ENCODE measurements at regions not wholly inside any gene's neighbourhood (a gene's known extent, or its start where the extent isn't known, plus 50 kb on each side); places are given as distances from the start of the nearest gene placed in this dataset.

GRCh38 chr6:125512621-125513020, 210.9 kb upstream of the HDDC2 start:
- in situ Hi-C loops (cut with HindIII; ENCODE audit: low pct_unique_long_range_greater_than_20kb, low sequenced_read_pairs) = no loop called here
- no peaks in the 10 kb centered on the region for H3K36me3 ChIP-seq (ENCODE audit: control insufficient read depth, insufficient read depth, low read length)
- POLR2A ChIA-PET = no interaction called here
- no peaks in the 10 kb centered on the region for H3K27me3 ChIP-seq (ENCODE audit: control insufficient read depth, insufficient read depth, low read length)
- CTCF ChIA-PET = no interaction called here
- BruUV-seq (replicated peaks) = no TSS peak
- ATAC-seq = no peak
- DNase-seq (ENCODE audit: low read depth, low spot score) = peak; percentile 13
- intact Hi-C loops (cut with micrococcal nuclease; ENCODE audit: unreplicated experiment) = loop anchor here (5.0 to 10.0 kb wide), 2 partner anchors 198 to 240 kb away; no protein-coding TSS in a partner anchor
- H3K9me3 ChIP-seq (ENCODE audit: control insufficient read depth, insufficient read depth, low read depth, low read length) = no peaks in the 10 kb centered on the region
- no peak overlapping the region for H3K4me3 ChIP-seq (ENCODE audit: low read depth in 2 of 2, low read length in 2 of 2)
- no peak for TF ChIP-seq SIN3A (IDR thresholded peaks at IDR 0.05; ENCODE audit: borderline replicate concordance, insufficient read depth, low read depth, low read length)
- TF ChIP-seq TCF7L2 (IDR thresholded peaks at IDR 0.05; ENCODE audit: low read depth, low read length) = no peak
- no peak for TF ChIP-seq POLR2AphosphoS5 (IDR thresholded peaks at IDR 0.05; ENCODE audit: low read depth, low read length)
- TF ChIP-seq, protein P1, sequence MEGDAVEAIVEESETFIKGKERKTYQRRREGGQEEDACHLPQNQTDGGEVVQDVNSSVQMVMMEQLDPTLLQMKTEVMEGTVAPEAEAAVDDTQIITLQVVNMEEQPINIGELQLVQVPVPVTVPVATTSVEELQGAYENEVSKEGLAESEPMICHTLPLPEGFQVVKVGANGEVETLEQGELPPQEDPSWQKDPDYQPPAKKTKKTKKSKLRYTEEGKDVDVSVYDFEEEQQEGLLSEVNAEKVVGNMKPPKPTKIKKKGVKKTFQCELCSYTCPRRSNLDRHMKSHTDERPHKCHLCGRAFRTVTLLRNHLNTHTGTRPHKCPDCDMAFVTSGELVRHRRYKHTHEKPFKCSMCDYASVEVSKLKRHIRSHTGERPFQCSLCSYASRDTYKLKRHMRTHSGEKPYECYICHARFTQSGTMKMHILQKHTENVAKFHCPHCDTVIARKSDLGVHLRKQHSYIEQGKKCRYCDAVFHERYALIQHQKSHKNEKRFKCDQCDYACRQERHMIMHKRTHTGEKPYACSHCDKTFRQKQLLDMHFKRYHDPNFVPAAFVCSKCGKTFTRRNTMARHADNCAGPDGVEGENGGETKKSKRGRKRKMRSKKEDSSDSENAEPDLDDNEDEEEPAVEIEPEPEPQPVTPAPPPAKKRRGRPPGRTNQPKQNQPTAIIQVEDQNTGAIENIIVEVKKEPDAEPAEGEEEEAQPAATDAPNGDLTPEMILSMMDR (IDR thresholded peaks at IDR 0.05) = peak; percentile 61
- TF ChIP-seq, protein P2, sequence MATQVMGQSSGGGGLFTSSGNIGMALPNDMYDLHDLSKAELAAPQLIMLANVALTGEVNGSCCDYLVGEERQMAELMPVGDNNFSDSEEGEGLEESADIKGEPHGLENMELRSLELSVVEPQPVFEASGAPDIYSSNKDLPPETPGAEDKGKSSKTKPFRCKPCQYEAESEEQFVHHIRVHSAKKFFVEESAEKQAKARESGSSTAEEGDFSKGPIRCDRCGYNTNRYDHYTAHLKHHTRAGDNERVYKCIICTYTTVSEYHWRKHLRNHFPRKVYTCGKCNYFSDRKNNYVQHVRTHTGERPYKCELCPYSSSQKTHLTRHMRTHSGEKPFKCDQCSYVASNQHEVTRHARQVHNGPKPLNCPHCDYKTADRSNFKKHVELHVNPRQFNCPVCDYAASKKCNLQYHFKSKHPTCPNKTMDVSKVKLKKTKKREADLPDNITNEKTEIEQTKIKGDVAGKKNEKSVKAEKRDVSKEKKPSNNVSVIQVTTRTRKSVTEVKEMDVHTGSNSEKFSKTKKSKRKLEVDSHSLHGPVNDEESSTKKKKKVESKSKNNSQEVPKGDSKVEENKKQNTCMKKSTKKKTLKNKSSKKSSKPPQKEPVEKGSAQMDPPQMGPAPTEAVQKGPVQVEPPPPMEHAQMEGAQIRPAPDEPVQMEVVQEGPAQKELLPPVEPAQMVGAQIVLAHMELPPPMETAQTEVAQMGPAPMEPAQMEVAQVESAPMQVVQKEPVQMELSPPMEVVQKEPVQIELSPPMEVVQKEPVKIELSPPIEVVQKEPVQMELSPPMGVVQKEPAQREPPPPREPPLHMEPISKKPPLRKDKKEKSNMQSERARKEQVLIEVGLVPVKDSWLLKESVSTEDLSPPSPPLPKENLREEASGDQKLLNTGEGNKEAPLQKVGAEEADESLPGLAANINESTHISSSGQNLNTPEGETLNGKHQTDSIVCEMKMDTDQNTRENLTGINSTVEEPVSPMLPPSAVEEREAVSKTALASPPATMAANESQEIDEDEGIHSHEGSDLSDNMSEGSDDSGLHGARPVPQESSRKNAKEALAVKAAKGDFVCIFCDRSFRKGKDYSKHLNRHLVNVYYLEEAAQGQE (IDR thresholded peaks at IDR 0.05; ENCODE audit: insufficient read depth in 1 of 2, low read depth in 2 of 2, low read length in 1 of 2) = no peak
- H3K27ac ChIP-seq (ENCODE audit: low read length) = no peak overlapping the region
- no peaks in the 10 kb centered on the region for H3K4me1 ChIP-seq (ENCODE audit: control insufficient read depth, insufficient read depth, low read length)

DNA sequence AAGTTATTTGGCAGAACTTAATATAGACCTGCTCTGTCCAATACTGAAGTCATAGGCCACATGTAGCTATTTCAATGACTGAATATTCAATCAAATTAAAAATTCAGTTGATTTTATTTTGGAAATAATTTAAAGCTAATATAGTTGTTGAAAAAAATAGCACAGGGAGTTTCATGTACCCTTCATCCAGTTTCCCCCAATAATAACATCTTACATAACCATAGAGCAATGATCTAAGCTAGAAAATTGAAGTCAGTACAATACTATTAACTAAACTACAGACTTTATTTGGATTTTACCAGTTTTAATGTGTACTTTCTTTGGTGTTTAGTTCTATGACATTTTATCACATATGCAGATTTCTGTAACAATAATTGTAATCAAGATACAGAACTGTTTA, 212.2 kb upstream of the HDDC2 start:
- ATAC-seq (no peak), DNase-seq (ENCODE audit: low read depth, low spot score) (no peak)
- Histone ChIP-seq H3K27ac (ENCODE audit: low read length) (no peak overlapping the region), H3K27me3 (ENCODE audit: control insufficient read depth, insufficient read depth, low read length) (no peaks in the 10 kb centered on the region), H3K36me3 (ENCODE audit: control insufficient read depth, insufficient read depth, low read length) (no peaks in the 10 kb centered on the region), H3K4me3 (ENCODE audit: low read depth in 2 of 2, low read length in 2 of 2) (no peak overlapping the region), H3K4me1 (ENCODE audit: control insufficient read depth, insufficient read depth, low read length) (no peaks in the 10 kb centered on the region), H3K9me3 (ENCODE audit: control insufficient read depth, insufficient read depth, low read depth, low read length) (no peaks in the 10 kb centered on the region)
- in situ Hi-C loops (cut with HindIII; ENCODE audit: low pct_unique_long_range_greater_than_20kb, low sequenced_read_pairs) = no loop called here
- BruUV-seq (replicated peaks) = no TSS peak
- intact Hi-C loops (cut with micrococcal nuclease; ENCODE audit: unreplicated experiment) = loop anchor here (5.0 to 10.0 kb wide), 2 partner anchors 199 to 238 kb away; no protein-coding TSS in a partner anchor
- ChIA-PET POLR2A (no interaction called here), CTCF (interaction anchor here (0.9 kb wide), 1 partner anchor 37 kb away, joined by 3 read pairs; no protein-coding TSS in a partner anchor)
- no peak for TF ChIP-seq POLR2AphosphoS5 (IDR thresholded peaks at IDR 0.05; ENCODE audit: low read depth, low read length)
- TF ChIP-seq TCF7L2 (IDR thresholded peaks at IDR 0.05; ENCODE audit: low read depth, low read length) = no peak
- TF ChIP-seq SIN3A (IDR thresholded peaks at IDR 0.05; ENCODE audit: borderline replicate concordance, insufficient read depth, low read depth, low read length) = no peak

DNA sequence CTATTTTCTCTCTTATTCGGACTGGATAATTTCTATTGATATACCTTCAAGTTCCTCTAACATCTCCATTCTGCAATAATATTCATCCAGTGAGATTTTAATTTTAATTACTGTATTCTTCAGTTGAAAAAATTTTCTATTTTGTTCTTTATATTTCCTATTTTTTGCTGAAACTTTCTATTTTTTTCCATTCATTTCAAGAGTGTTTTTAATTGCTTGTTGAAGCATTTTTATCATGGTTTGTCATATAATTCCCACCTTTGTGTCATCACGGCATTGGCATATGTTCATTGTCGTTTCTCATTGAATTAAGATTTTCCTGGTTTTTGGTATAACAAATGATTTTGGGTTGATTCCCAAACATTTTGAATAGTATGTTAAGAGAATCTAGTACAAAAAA, 214.9 kb upstream of the HDDC2 start:
- Histone ChIP-seq H3K9me3 (ENCODE audit: control insufficient read depth, insufficient read depth, low read depth, low read length) (no peaks in the 10 kb centered on the region), H3K4me3 (ENCODE audit: low read depth in 2 of 2, low read length in 2 of 2) (no peak overlapping the region), H3K27ac (ENCODE audit: low read length) (no peak overlapping the region), H3K27me3 (ENCODE audit: control insufficient read depth, insufficient read depth, low read length) (no peaks in the 10 kb centered on the region), H3K4me1 (ENCODE audit: control insufficient read depth, insufficient read depth, low read length) (no peaks in the 10 kb centered on the region), H3K36me3 (ENCODE audit: control insufficient read depth, insufficient read depth, low read length) (no peaks in the 10 kb centered on the region)
- intact Hi-C loops (cut with micrococcal nuclease; ENCODE audit: unreplicated experiment) (loop anchor here (10.0 kb wide), 1 partner anchor 202 kb away; no protein-coding TSS in a partner anchor), in situ Hi-C loops (cut with HindIII; ENCODE audit: low pct_unique_long_range_greater_than_20kb, low sequenced_read_pairs) (no loop called here)
- CTCF ChIA-PET = no interaction called here
- no peak for TF ChIP-seq TCF7L2 (IDR thresholded peaks at IDR 0.05; ENCODE audit: low read depth, low read length)
- no peak for TF ChIP-seq SIN3A (IDR thresholded peaks at IDR 0.05; ENCODE audit: borderline replicate concordance, insufficient read depth, low read depth, low read length)
- TF ChIP-seq, protein P2 (IDR thresholded peaks at IDR 0.05; ENCODE audit: insufficient read depth in 1 of 2, low read depth in 2 of 2, low read length in 1 of 2) = no peak
- no peak for TF ChIP-seq POLR2AphosphoS5 (IDR thresholded peaks at IDR 0.05; ENCODE audit: low read depth, low read length)
- TF ChIP-seq, protein P1 (IDR thresholded peaks at IDR 0.05) = no peak
- ATAC-seq (no peak), DNase-seq (ENCODE audit: low read depth, low spot score) (no peak)
- POLR2A ChIA-PET = no interaction called here
- no TSS peak for BruUV-seq (replicated peaks)
